GM20431 (cell line): ENCODE measurements at regions not wholly inside any gene's neighbourhood (a gene's known extent, or its start where the extent isn't known, plus 50 kb on each side); places are given as distances from the start of the nearest gene placed in this dataset.
"Not testable (repeated sequence)": the region's sequence is repeated elsewhere in the genome, so short reads cannot be mapped to it uniquely, and the experiment has no call there.

Experiments used
- in situ Hi-C: fragments of 300-500 bp; cut with MseI, MboI; formaldehyde crosslinking; loops from one replicate; pipeline ENCODE4 v1.15.0; 2020; ENCODE audit warnings: low sequenced_read_pairs; ENCODE audit not compliant: unreplicated experiment

DNA sequence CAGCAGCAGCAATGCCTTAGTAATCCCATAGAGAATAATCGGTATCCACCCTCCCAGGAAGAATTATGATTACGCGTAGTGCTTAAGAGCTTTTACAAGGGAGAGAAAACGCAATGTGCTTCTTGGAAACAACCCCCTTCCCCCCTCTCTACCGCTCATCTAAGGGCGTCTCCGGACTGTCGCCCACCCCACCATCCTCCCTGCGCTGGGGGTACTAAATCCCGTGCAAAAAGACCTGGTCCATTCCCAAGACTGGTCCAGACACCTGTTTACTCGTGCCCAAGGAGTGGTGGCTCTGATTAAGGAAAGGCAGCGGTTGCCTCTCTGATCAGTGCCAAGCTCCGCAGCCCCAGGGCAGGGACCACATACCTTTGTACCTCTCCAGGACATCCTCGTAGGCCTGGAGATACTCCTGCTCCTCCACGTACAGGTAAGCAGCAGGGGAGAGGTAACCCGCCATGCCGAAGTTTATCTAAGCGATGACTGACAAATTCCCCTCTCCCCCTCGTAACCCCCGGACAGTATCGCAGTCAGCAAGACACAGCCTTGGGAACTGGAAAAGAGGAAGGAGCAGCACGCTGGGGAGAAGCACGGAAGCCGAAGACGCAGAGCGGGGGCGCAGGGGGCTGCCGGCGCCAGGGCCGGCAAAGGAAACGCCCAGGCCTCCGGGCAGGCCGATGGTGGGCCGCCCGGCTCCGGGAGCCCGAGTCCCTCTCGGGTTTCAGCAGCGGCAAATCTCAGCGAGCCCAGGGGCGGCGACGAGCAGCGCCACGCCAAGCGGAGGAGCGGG lies 112.0 kb upstream of the BEND6 start:
- in situ Hi-C loops = no loop called here

DNA sequence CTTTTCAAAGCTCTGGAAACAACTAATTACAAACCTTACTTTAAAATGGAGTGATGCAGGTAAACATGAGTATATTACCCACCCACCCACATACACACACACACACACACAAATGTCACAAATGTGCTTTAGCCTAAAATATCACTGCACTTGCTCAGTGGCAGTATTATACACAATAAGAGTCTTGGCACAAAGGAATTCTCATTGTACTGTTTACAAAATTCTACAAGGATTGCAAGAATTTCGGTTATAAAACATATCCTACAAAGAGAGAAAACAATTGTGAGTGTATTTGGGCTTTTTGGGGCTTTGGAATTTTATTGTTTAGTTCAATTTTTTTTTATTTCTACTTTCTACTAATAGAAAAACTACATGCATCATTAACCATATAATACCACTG lies 113.2 kb upstream of the BEND6 start:
- in situ Hi-C loops = no loop called here

DNA sequence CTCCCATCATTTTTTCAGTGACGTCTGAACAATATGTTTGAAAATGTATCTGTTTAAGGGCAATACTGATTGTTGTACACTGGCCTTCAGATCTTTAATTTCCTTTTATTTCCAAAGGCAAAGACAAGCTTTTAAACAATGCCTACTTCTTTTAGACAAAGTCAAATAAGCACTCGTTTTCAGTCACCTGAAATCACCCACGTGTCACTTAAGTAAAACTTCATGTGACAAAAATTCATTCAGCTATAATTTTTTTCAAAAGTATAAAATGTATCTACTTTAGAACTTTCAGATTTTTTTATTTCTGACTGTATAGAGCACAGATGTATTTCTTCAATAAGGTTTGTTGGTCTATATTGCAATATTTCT lies 113.5 kb upstream of the BEND6 start:
- in situ Hi-C loops = no loop called here

DNA sequence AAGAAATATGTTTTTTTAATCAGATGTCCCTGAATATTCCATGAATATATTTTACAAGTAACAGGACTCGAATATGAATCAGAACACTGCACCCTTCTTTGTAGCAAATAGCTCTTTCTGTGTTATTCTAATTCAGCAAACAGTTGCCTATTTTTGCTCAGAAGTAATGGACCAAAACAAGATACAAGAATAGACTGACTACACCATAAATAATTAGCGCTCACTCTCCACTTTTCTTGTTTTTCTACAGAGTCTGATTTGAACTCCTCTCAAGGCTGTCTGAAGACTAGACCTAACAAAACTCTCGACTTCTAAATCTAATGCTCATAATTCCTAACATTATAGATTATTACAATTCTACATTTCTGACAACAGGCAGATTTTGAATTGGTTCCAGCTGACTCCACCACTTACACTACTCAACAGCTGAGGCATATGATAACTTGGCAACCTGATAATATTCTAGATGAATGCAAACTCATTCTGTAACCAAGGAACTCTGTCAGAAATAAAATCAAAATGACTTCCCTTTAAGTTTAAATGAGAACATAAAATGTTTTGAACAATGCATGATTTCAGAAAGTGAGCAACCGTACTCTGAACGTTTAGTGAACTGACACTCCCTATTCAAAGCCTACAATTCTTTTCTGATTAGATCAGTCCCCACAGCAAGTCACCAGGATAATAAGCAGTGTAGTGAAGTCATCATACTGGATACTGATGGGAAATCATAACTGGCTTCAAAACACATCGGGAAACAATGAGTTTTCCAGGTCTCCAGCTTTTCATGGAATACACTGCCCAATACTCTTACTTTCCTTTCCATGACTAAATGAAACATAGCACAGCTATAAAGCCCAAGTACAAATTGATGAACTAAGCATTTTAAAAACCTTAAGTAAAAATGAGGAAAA lies 114.2 kb upstream of the BEND6 start:
- in situ Hi-C loops = no loop called here

DNA sequence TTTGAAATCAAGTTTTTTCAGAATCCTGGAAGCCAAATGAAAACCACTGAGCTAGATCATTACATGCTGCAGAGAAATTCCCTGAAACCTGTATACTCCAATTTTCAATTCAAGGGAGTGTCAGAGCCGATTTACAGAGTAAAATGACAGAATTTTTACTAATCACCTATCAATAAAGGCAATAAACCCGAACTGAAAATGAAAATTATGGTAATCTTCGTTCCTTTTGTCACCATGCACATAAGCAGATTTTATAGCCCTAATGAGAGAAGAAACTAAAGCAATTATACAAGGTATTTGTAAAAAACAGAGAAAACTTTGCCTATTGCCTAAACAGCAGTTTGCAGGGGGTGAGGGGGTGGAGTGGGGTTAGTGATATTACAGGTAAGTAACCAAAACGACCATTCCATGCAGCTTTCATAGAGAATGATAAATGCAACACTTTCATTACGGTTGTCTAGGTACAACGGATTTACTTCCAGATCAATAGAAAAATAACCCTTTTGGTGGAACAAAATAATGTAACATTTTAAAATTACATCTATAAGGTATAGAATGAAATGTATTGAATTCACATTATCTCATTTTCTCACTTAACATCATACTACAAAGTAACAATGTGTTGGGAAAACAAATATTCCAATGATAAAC lies 115.2 kb upstream of the BEND6 start:
- in situ Hi-C loops = no loop called here

DNA sequence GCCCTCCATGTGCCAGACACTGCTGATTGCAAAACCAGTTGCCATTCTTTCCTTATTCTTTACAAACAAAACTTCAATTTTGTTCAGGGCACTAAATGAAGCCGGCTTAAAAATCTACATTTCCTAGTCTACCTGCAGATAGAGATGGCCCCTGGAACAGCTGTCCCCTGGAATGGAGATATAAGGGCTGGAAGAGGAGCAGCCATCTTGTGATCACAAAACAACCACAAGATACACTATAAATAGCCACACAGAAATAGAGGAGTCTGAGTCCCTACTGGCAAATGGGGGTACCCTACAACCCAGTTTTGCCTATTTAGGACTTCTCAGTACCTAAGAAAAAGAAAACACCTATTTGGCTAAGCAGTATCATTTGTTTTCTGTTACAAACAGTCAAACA lies 115.9 kb upstream of the BEND6 start:
- in situ Hi-C loops = no loop called here

DNA sequence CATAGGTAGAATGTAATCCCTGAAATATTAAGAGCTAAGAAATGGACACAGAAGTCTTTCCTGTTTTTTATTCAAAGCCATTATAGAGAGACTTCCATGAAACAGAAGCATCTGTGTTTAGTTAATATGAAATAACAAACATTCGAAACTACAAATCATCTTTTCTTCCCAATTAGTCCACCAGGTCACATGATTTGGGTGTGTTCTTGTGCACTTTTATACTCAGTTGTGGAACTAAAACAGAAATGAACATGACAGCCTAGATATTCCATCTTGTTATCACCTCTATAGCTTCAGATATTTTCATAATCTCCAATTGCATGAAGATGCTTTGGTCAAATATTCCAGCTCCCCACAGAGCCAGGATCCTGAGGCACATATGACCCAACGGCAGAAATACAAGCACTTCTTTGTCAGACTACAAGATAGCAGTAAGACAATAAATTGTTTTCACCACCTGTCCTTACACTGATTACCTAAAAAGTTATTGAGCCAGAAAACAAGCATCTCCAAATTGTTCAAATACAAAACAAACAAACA lies 116.8 kb upstream of the BEND6 start:
- in situ Hi-C loops = no loop called here

DNA sequence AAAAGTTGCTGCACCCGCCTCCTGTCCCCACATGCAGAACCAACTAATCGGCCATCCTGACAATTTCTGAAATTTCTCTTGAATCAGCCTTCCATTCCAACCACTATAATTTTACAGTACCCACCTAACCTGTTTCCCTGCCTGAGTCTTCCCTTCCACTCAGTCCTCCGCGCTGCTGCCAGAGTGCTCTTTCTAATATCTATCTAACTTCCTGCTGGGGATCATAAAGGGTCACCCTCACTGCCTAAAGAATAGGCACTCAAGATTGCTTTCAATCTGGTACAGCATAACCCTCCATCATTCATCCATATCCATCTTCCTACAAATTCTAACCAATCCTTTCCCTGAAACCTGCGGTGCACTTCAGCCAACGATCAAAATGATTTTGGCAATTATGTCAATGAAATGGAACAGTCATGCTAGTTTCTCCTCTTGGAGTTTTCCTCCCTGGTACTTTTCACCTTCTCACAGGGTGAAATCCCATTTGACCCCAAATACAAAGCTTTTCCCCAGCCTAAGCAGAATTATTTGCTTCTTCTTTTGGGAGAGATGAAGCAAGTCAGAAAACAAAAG lies 117.5 kb upstream of the BEND6 start:
- in situ Hi-C loops = no loop called here

DNA sequence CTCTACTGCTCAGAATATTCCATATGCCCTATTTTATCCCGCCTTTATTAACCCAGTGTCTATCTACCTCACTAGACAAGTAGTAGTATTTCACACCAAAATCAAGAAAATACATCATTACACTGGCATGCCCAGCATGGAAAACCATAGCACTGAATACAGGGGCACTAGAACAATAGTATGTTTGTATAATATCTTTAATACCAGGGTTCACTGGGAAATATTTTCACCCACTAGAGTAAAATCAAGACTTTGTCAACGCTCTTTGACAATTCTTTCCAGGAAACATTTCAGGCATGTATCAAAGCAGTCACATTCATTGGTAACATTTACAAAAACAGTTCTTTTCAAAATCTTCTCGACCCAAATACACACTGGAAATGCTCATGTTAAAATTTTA lies 119.3 kb upstream of the BEND6 start:
- in situ Hi-C loops = no loop called here

DNA sequence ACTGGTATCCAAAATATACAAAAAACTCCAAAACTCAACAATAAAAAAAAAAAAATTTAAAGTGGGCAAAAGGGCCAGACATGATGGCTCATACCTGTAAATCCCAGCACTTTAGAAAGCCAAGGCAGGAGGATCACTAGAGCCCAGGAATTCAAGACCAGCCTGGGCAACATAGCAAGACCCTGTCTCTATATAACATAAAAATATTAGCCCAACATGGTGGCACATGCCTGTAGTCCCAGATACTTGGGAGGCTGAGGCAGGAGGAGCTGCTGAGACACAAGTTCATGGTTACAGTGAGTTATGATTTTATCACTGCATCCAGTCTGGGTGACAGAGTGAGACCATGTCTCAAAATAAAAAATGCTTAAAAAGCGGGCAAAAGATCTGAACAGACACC lies 121.0 kb upstream of the BEND6 start:
- in situ Hi-C loops = no loop called here

DNA sequence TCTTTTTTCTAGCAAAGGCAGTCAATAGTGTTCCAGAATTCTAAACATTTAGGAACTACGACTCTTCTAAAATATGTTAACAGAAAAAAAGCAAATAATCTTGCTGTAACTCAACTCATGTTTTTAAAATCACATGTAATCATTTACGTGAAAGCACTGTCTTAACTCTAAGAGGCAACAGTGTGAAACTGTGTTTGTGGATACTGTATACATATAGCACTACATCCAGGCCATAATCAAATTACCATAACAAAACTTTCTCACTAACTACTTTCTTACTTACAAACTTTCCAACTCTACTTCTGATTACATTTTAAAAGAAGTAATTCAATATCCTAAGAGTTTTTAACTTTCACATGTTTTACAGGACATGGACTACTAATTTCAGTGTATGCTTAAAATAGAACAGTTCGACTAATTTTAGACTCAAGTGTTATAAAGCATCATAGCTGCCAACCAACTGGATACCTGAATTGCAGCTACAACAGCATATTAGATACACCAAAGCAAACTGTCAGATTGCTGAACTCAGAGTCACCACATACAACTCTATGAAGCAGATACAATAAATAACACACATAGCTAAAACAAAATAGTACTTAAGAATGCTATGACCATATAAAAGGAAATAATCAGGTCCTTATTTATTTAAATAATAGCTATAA lies 121.6 kb upstream of the BEND6 start:
- in situ Hi-C loops = no loop called here

DNA sequence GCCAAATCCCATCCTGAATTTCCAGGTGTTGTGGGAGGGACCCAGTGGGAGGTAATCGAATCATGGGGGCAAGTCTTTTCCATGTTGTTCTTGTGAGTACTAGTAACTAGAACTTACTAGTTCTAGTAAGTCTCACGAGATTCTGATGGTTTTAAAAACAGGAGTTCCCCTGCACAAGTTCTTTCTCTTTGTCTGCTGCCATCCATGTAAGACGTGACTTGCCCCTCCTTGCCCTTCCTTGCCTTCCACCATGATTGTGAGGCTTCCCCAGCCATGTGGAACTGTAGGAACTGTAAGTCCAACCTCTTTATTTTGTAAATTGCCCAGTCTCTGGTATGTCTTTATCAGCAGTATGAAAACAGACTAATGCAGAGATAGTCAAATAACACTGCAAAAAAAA lies 122.7 kb upstream of the BEND6 start:
- in situ Hi-C loops = no loop called here

DNA sequence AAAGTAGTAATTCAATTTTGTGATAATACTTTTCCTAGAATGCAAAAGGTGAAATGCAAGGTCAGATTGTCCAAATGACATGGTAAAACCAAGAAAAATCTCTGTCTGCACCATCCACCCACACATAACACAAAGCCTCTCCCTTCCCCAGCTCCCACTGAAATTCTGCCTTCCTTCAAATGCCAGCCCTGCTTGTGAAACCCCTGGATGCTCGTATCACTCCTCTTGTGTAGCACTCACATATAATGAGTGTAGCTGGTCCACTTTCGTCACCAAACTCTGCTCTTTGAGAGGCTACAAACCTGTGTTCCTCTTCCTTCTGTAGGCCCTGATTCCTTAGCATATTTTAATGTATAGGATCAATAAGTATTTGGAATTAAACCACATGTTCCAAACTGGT lies 123.6 kb upstream of the BEND6 start:
- in situ Hi-C loops = no loop called here

DNA sequence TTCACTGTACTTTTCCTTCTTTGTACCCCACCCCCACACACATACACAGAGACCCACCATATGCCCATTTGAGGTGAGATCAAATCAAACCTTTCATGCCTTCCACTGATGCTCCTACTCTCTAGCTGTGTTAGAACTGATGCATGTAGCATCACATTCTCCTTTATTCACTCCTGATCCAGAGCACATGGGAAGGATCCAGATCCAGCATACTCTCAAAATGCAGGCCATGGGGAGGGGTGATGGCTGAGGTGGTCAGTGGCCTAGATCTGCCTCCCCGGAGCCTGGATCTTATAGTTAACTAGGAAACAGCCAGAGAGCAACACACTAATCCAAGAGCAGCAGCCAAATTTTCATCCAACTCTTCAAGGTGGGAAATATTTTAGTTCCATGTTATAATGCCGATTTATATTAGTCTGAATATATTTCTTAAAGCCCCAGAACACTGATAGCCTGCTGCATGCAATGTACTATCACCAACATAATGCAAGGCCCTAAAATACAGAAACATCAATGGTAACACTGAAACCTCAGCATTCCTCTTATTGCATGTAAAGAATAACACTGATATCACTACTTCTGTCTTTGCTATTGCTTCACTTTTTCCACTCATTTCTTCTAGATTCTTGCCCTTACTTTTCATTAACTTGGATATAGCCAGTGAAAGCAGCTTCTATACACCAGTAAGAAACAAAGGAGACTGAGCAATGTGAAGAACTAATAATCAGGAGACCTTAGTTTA lies 126.8 kb upstream of the BEND6 start:
- in situ Hi-C loops = no loop called here

DNA sequence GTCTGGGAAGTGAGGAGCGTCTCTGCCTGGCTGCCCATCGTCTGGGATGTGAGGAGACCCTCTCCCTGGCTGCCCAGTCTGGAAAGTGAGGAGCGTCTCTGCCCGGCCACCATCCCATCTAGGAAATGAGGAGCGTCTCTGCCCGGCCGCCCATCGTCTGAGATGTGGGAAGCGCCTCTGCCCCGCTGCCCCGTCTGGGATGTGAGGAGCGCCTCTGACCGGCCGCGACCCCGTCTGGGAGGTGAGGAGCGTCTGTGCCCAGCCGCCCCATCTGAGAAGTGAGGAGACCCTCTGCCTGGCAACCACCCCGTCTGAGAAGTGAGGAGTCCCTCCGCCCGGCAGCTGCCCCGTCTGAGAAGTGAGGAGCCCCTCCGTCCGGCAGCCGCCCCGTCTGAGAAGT lies 130.5 kb upstream of the BEND6 start:
- in situ Hi-C loops = not testable (repeated sequence)

DNA sequence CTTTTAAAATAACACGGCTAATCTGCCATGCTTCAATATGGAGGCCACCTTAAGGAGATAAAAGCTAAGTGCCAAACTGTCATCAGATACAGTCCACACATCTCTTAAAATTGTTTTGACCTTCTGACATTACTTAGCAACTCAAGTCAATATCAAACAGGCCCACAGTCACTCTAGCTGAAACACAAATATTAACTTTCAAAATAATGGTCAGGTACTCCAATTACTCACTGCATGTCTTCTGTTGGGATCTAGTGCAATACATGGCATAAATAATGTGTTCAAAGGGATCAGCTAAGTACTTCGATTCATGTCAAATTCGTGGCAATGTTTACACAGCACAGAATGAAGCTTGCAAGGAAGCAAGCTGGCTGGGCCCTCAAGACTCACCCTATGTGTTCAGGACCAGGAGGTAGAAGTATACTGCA lies 133.9 kb upstream of the BEND6 start:
- in situ Hi-C loops = no loop called here

DNA sequence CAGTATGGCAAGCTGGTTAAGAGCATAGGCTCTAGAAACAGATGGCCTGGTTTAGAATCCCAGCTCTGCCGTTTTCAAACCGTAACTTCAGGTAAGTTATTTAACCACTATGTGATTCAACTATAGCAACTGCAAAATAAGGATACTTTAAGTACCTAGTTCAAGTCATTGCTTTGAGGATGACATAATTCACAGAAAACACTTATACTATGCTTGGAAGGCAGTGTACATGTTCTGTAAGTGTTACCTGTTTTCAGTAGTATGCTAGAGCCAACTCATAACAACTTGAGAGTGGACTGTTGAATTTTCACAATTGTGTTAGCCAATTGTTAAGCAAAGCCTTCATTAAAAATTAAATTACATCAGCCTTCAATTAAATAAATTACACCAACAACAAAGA lies 134.8 kb upstream of the BEND6 start:
- in situ Hi-C loops = no loop called here

DNA sequence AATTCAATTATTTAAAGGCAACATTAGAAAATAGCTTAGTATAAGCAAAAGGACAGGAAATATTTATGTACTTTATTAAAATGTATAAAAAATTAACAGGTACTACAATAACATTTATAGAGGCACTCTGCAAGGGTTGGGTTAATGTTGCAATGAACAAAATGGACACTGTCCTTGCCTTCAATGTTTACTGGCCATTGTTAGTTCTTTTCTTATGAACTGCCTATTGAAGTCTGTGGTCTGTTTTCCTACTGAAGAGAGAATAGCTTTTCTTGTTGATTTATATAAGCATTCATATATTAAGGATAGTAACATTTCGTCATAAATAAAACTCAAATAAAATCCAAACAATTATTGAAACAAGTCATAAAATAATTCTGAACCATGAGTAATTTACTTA lies 135.3 kb upstream of the BEND6 start:
- in situ Hi-C loops = no loop called here

DNA sequence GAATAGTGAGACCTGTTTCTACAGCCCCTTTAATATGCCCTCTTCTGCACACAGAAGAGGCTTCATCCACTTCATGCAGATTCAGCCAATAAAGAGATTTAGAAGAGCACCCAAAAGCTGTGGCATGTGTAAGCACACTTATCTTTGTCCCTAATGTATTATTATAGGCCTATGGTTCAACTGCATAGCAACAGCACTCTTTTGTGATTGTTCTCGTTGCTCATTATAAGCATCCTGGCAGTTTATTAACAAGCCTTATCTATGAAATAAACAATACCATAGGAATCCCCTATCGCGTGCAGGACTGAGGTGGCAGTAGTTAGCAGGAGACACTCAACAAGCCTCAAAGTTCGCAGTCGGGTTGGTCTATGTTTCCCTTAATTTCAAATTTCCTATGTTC lies 138.5 kb upstream of the BEND6 start:
- in situ Hi-C loops = no loop called here
